ENCODE measurements at regions not wholly inside any gene's neighbourhood (a gene's known extent, or its start where the extent isn't known, plus 50 kb on each side); places are given as distances from the start of the nearest gene placed in this dataset.
A peak's percentile ranks its signal among the peaks of the same experiment; 100 is the strongest.

DNA sequence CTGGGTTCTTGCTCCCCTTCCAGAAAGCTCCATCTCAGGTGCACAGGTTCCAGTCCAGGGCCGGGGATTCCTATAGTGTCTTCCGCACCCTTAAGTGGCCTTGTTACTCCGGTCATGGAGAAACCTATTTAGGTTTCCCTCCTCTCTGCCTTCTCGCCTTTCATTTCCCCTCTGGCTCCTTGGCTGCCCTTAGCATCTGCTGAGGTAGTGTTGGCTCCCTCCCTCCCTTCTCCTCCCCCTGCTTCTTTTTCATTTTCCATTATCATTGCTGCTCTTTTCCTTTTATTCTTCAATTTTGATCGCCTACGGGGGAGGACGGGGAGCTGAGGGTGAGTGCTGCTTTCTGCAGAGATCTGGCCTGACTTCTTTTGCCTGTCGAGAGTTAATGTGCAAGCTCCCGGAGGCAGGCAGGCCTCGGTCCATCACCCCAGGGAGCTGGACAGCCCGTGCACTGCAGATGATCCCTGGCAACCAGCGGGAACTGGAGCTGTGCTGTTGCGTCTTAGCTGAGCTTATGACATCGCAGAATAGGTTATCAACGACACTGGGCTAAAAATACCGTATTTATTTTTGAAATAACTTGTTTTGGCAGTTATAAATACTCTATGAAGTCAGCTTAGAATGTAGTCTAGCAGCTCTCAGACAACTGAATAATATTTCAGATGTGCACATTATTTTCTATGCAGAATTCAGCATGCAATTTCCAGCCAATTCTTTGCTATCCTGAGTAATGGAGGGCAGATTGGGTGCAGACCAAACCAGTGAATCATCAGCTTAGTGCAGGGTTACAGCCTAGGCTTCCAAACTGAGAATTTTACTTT lies 141.9 kb downstream of the SLC4A3 start:
- no peak overlapping the region for H3K27ac ChIP-seq
- TF ChIP-seq, protein P1, sequence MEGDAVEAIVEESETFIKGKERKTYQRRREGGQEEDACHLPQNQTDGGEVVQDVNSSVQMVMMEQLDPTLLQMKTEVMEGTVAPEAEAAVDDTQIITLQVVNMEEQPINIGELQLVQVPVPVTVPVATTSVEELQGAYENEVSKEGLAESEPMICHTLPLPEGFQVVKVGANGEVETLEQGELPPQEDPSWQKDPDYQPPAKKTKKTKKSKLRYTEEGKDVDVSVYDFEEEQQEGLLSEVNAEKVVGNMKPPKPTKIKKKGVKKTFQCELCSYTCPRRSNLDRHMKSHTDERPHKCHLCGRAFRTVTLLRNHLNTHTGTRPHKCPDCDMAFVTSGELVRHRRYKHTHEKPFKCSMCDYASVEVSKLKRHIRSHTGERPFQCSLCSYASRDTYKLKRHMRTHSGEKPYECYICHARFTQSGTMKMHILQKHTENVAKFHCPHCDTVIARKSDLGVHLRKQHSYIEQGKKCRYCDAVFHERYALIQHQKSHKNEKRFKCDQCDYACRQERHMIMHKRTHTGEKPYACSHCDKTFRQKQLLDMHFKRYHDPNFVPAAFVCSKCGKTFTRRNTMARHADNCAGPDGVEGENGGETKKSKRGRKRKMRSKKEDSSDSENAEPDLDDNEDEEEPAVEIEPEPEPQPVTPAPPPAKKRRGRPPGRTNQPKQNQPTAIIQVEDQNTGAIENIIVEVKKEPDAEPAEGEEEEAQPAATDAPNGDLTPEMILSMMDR (IDR thresholded peaks at IDR 0.05): no peak
- intact Hi-C loops (cut with DNase I): no loop called here
- no peak overlapping the region for H3K4me3 ChIP-seq
- no peaks in the 10 kb centered on the region for H3K27me3 ChIP-seq
- H3K36me3 ChIP-seq: no peaks in the 10 kb centered on the region
- no peaks in the 10 kb centered on the region for H3K4me1 ChIP-seq
- DNase-seq: peak in 1 of 4 donors; percentile 18
- peak; percentile 34 for ATAC-seq
- H3K9me3 ChIP-seq: peaks cover 0 to 6% of the 10 kb centered on the region in 2 donors

DNA sequence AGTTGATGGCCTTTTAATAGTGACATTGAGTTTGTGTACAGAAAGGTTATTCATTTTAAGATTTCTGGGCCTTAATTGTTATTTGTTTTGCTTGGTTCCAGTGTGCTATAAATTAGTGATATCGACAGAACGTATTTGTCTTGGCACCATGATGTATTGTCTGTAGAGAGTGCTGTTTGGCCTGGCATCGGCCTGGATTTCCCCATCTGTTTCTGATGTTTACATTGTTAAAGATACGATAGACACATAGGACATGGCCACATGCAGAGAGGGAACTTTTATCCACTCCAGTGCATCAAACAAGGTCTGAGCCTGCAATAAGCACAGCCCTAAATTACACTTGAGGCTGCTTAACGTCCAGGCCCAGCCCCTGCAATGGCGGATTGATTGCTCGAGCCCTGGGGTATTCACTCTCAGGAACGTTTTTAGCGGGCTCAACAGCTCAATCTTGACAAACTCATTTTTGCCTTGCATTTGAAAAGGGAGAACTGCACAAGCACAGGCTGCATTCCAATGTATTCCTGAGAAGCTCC lies 144.7 kb downstream of the SLC4A3 start:
- DNase-seq (no peak), ATAC-seq (no peak)
- Histone ChIP-seq H3K27me3 (no peaks in the 10 kb centered on the region), H3K4me1 (no peaks in the 10 kb centered on the region), H3K9me3 (peaks cover 0 to 6% of the 10 kb centered on the region in 2 donors), H3K4me3 (no peak overlapping the region), H3K36me3 (no peaks in the 10 kb centered on the region), H3K27ac (no peak overlapping the region)
- TF ChIP-seq, protein P1 (IDR thresholded peaks at IDR 0.05): no peak
- intact Hi-C loops (cut with DNase I): no loop called here

DNA sequence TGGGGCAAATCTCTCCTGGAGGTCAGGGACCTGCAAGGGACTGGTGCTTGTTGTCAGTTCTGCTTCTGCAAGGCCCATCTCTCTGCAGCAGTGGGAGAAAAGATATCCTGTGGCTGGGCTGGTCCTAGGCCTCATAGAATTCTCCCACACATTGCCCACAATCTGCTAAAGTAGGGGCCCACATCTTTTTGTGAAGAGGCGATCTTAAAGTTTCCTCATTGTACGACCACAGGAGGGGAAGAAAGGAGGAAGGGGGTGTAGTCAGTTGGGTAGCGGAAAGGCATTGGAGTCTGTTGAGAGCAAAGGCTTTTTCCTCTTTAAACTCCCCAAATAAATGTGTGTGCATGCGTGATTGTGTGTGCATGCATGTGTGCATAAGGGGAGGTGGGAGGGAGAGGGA lies 145.3 kb downstream of the SLC4A3 start:
- no peak overlapping the region for H3K27ac ChIP-seq
- intact Hi-C loops (cut with DNase I): no loop called here
- ATAC-seq: no peak
- H3K4me3 ChIP-seq: no peak overlapping the region
- peaks cover 0 to 6% of the 10 kb centered on the region in 2 donors for H3K9me3 ChIP-seq
- no peaks in the 10 kb centered on the region for H3K27me3 ChIP-seq
- TF ChIP-seq, protein P1 (IDR thresholded peaks at IDR 0.05): no peak
- H3K36me3 ChIP-seq: no peaks in the 10 kb centered on the region
- DNase-seq: no peak
- H3K4me1 ChIP-seq: no peaks in the 10 kb centered on the region

DNA sequence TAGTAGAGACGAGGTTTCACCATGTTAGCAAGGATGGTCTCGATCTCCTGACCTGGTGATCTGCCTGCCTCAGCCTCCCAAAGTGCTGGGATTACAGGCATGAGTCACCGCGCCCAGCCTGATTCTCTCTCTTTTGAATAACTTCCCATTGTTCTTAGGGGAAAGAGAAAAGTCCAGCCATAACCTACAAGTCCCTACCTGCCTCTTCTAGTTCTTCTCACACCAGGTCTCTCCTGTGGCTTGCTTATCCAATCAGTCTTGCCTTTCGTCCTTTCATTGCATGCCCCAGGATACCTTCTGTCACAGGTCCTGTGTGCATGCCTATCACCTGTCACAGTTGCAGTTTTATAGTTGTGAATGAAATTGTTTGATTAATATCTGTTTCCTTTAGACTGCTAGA lies 148.1 kb downstream of the SLC4A3 start:
- intact Hi-C loops (cut with DNase I): no loop called here

DNA sequence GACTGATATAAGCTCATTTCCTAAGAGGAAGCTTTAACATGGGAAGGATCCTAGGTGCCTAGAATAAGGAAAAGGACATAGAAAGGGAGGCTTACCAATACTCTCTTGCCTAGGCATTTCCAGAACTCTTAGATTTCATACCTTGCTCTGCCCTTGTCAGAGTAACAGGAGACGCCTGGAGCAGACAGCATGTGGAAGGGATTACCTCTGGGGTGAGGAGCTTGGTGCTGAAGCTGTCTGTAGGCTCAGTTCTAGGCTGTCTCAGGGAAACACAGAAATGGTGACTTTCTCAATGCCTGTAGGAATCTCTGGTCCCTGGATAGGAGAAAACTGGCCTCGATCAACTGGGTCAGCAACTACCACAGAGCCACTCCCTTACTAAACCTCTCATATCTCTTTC lies 150.0 kb downstream of the SLC4A3 start:
- H3K36me3 ChIP-seq: no peaks in the 10 kb centered on the region
- DNase-seq (no peak), ATAC-seq (no peak)
- peaks cover 0 to 4% of the 10 kb centered on the region in 2 donors for H3K27me3 ChIP-seq
- no peak overlapping the region for H3K4me3 ChIP-seq
- TF ChIP-seq, protein P1 (IDR thresholded peaks at IDR 0.05): no peak
- intact Hi-C loops (cut with DNase I): no loop called here
- H3K27ac ChIP-seq: no peak overlapping the region
- no peaks in the 10 kb centered on the region for H3K9me3 ChIP-seq
- H3K4me1 ChIP-seq: no peaks in the 10 kb centered on the region

More for the DNA sequence above, 148.1 kb downstream of the SLC4A3 start:
- H3K36me3 ChIP-seq: no peaks in the 10 kb centered on the region
- TF ChIP-seq, protein P1 (IDR thresholded peaks at IDR 0.05): no peak
- DNase-seq: no peak
- H3K4me3 ChIP-seq: no peak overlapping the region
- no peaks in the 10 kb centered on the region for H3K27me3 ChIP-seq
- H3K4me1 ChIP-seq: no peaks in the 10 kb centered on the region
- H3K27ac ChIP-seq: no peak overlapping the region
- H3K9me3 ChIP-seq: peaks cover 0 to 2% of the 10 kb centered on the region in 2 donors
- no peak for ATAC-seq
